ENCODE measurements at regions not wholly inside any gene's neighbourhood (a gene's known extent, or its start where the extent isn't known, plus 50 kb on each side); places are given as distances from the start of the nearest gene placed in this dataset.

DNA sequence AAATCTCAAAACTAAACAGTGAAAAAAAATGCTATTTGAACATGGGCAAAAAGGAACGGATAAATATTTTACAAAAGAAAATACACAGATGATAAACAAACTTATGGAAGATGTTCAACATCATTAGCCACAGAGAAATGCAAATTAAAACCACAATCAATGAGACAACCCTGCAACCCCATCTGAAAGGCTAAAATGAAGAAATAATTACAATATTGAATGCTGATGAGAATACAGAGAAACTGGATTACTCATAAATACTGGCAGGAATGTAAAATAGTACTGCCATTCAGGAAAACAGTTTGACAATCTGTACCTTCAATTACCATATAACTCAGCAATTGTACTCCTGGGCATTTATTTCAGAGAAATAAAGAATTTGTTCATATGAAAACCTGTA is 193.1 kb upstream of the UBE2E3 start:
- TF ChIP-seq EZH2 (IDR thresholded peaks at IDR 0.05; ENCODE audit: insufficient read depth, low read length) (no peak), CTCF (IDR thresholded peaks at IDR 0.05; ENCODE audit: insufficient read depth, low read depth, low read length) (no peak)

Data from astrocyte (in vitro differentiated cells and primary cell).